ENCODE measurements at regions not wholly inside any gene's neighbourhood (a gene's known extent, or its start where the extent isn't known, plus 50 kb on each side); places are given as distances from the start of the nearest gene placed in this dataset.

GRCh38 chr3:139258276-139258675, 85.5 kb upstream of the MRPS22 start:
- TF ChIP-seq CTCF (IDR thresholded peaks at IDR 0.05) = no peak
- TF ChIP-seq POLR2A (IDR thresholded peaks at IDR 0.05) = no peak
